AG08395 (cell line): ENCODE measurements at regions not wholly inside any gene's neighbourhood (a gene's known extent, or its start where the extent isn't known, plus 50 kb on each side); places are given as distances from the start of the nearest gene placed in this dataset.
"Not testable (repeated sequence)": the region's sequence is repeated elsewhere in the genome, so short reads cannot be mapped to it uniquely, and the experiment has no call there.

ENCODE experiments used
- DNase-seq: peaks from one replicate; pipeline ENCODE4 v3.0.0; 2012; ENCODE audit warnings: mixed read lengths, low spot score

GRCh38 chr4:174400603-174401302 lies 117.0 kb downstream of the CEP44 start:
- not testable (repeated sequence) for DNase-seq

- DNase-seq = peak; percentile 31
Measured at GRCh38 chr4:174398728-174399127, 115.0 kb downstream of the CEP44 start.

- no peak for DNase-seq
Measured at GRCh38 chr4:174397366-174398155, 113.8 kb downstream of the CEP44 start.

GRCh38 chr4:174396599-174397110 lies 112.9 kb downstream of the CEP44 start:
- no peak for DNase-seq

GRCh38 chr4:174394915-174395314 lies 111.2 kb downstream of the CEP44 start:
- no peak for DNase-seq

GRCh38 chr4:174389439-174389838 lies 105.7 kb downstream of the CEP44 start:
- no peak for DNase-seq

GRCh38 chr4:174388461-174389145 lies 104.9 kb downstream of the CEP44 start:
- no peak for DNase-seq

GRCh38 chr4:174387721-174388120 lies 104.0 kb downstream of the CEP44 start:
- no peak for DNase-seq

- DNase-seq = no peak
Measured at GRCh38 chr4:174387143-174387542, 103.4 kb downstream of the CEP44 start.

GRCh38 chr4:174383783-174384182 lies 100.1 kb downstream of the CEP44 start:
- no peak for DNase-seq

GRCh38 chr4:174382938-174383605 lies 99.4 kb downstream of the CEP44 start:
- not testable (repeated sequence) for DNase-seq
